IPS-NIHi7 (cell line): ENCODE measurements at regions not wholly inside any gene's neighbourhood (a gene's known extent, or its start where the extent isn't known, plus 50 kb on each side); places are given as distances from the start of the nearest gene placed in this dataset.
"Not testable (repeated sequence)": the region's sequence is repeated elsewhere in the genome, so short reads cannot be mapped to it uniquely, and the experiment has no call there.

Experiments
- DNase-seq: peaks from one replicate; pipeline ENCODE4 v3.0.0; 2012; ENCODE audit warnings: mixed read lengths; ENCODE audit errors: extremely low spot score

GRCh38 chr5:173667702-173668101 is 51.3 kb upstream of the BOD1 start:
- no peak for DNase-seq

- no peak for DNase-seq
Observed at GRCh38 chr5:173668245-173668800, 51.9 kb upstream of the BOD1 start.

- DNase-seq: no peak
Observed at GRCh38 chr5:173668910-173669309, 52.5 kb upstream of the BOD1 start.

- DNase-seq: no peak
Observed at GRCh38 chr5:173669483-173669882, 53.0 kb upstream of the BOD1 start.

GRCh38 chr5:173670130-173670651 is 53.7 kb upstream of the BOD1 start:
- DNase-seq: peak; percentile 39

- DNase-seq: no peak
Observed at GRCh38 chr5:173670791-173671120, 54.3 kb upstream of the BOD1 start.

- no peak for DNase-seq
Observed at GRCh38 chr5:173671121-173671949, 54.9 kb upstream of the BOD1 start.

GRCh38 chr5:173672166-173672565 is 55.7 kb upstream of the BOD1 start:
- no peak for DNase-seq

GRCh38 chr5:173672891-173673290 is 56.4 kb upstream of the BOD1 start:
- no peak for DNase-seq

GRCh38 chr5:173673295-173674101 is 57.0 kb upstream of the BOD1 start:
- DNase-seq: no peak

- DNase-seq: no peak
Observed at GRCh38 chr5:173675287-173675996, 59.0 kb upstream of the BOD1 start.

GRCh38 chr5:173676375-173676774 is 59.9 kb upstream of the BOD1 start:
- DNase-seq: no peak

- no peak for DNase-seq
Observed at GRCh38 chr5:173677125-173677672, 60.7 kb upstream of the BOD1 start.

- DNase-seq: no peak
Observed at GRCh38 chr5:173679909-173680630, 63.6 kb upstream of the BOD1 start.

- DNase-seq: no peak
Observed at GRCh38 chr5:173680660-173681242, 64.3 kb upstream of the BOD1 start.

GRCh38 chr5:173682313-173682712 is 65.9 kb upstream of the BOD1 start:
- DNase-seq: no peak

GRCh38 chr5:173684535-173684934 is 68.1 kb upstream of the BOD1 start:
- DNase-seq: not testable (repeated sequence)

GRCh38 chr5:173686950-173687349 is 70.5 kb upstream of the BOD1 start:
- no peak for DNase-seq

GRCh38 chr5:173688703-173689102 is 72.3 kb upstream of the BOD1 start:
- no peak for DNase-seq

- no peak for DNase-seq
Observed at GRCh38 chr5:173689171-173689736, 72.8 kb upstream of the BOD1 start.
